Skin of body (tissue), 1 donor: ENCODE measurements at regions not wholly inside any gene's neighbourhood (a gene's known extent, or its start where the extent isn't known, plus 50 kb on each side); places are given as distances from the start of the nearest gene placed in this dataset.
"Not testable (repeated sequence)": the region's sequence is repeated elsewhere in the genome, so short reads cannot be mapped to it uniquely, and the experiment has no call there.

ENCODE experiments used
- DNase-seq: peaks from one replicate; lab custom pipeline; 2025; lab: John Stamatoyannopoulos, UW

- DNase-seq: no peak
Measured at GRCh38 chr3:153963012-153963411, 158.2 kb upstream of the ARHGEF26 start.

DNA sequence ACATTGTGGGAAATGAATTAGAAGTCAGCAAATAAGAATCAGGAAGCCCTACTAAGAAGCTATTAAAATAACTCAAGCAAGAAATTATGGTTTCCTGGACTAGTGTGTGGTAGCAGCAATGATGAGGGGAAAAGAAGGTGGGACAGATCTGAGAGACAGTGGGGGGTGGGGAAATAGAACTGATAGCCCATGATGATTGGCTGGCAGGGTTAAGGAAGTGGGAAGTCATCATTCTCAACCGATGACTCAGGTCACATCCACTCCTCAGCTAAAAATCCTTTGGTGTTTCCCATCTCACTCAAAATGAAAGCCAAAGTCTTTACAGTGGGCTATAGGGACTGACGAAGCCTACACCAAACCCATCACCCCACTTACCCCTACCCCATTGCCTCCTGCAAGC, 153.9 kb upstream of the ARHGEF26 start:
- no peak for DNase-seq

DNA sequence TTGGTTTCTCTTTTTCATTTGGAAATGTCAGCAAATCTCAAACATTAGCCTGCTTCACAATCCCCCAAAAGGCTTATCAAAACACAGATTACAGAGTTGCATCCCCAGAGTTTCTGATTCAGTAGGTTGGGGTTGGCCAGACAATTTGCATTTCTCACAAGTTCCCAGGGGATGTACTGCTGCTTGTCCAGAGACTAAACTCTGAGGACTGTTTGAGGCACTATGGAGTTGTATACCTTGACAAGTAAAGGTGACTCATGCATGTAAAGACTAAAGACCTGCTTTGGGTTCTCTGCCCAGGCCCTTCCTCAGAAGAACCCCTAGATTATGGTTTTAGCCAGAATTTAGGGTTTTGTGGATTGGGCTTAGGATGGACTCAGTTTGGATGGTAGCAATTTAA, 151.1 kb upstream of the ARHGEF26 start:
- DNase-seq: no peak

- DNase-seq: peak; percentile 17
Measured at GRCh38 chr3:153970741-153971347, 150.3 kb upstream of the ARHGEF26 start.

GRCh38 chr3:153972862-153973261, 148.3 kb upstream of the ARHGEF26 start:
- no peak for DNase-seq

DNA sequence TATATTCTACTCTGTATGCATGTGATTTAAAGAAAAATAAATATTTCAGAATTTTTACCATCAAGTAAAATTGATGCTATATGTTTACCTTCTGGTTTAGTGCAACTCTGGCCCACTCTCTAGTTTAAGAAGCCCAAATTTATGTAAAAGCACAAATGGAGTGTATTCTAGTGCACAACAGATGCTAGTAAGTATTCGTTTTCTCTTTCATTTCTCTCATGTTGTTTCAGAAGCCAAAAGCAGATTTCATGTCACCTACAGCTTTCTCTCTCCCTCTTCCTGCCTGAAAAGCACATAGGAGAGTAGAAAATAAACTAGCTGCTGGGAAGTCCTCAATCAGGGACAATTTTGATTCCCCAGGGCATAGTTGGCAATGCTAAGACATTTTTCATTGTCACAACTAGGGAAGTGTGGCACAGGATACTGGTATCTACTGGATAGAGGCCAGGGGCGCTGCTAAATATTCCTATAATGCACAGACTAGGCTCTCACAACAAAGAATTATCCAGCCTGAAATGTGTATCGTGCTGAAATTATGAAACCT, 147.4 kb upstream of the ARHGEF26 start:
- DNase-seq: no peak

- no peak for DNase-seq
Measured at GRCh38 chr3:153974614-153975013, 146.6 kb upstream of the ARHGEF26 start.

DNA sequence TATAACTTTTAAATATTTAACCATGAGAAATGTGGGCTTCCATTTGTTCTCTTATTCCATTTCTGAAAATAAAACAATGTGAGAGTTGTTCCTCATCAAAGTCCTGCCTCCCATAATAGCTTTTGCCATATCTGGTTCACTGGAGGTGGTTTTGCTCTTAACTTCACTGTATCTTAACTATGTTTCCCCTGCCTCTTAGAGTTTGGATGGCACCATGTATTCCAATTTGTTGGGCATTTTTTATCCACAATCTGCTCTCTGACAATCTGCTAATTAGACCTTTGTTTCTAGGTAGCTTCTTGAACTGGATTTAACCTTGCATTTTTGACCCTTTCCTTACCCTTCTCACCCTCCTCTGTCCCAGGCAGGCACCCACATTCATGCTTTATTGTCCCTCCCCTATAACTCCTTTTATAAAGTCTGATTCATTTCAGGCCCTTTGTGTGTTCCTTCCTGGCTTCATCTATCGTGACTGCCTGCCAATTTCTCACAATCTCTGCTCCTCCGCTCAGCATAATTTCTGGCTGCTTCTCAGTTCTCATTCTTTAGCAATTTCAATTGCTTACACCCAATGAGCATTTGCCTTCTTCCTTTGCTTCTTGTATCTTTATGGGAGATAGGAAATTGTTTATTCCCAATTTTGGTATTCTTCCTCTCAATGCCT, 144.2 kb upstream of the ARHGEF26 start:
- peak; percentile 78 for DNase-seq

DNA sequence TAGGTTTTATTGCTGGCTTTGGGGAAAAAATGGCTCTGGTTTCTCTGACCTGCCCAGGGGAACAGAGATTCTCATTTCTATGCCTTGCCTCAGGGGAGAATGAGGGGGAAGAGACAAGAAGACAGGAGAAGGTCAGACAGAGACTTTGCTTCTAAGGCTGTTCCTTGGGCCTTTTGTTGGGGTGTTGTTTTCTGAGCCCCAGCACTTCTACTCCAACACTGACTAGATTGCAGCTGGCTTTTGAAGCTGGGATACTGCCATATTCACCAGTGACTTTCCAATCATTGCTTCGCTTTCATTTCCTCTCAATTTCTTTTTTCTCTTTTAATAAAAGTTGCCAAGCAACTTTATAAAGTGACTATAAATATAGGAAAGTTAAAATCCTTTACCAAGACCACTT, 143.2 kb upstream of the ARHGEF26 start:
- peak; percentile 35 for DNase-seq

- peak; percentile 14 for DNase-seq
Measured at GRCh38 chr3:153979418-153980251, 141.6 kb upstream of the ARHGEF26 start.

DNA sequence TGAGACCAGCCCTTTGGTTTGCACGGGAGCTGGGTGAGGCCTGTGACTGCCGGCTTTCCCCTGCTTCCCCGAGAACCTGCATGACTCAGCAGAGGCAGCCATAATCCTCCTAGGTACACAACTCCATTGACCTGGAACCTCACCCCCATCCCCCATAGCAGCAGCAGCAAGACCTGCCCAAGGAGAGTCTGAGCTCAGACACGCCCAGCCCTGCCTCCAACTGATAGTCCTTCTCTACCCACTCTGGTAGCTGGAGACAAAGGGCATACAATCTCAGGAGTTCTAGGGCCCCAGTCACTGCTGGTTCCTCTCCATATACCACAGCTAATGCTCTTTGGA, 141.0 kb upstream of the ARHGEF26 start:
- no peak for DNase-seq

DNA sequence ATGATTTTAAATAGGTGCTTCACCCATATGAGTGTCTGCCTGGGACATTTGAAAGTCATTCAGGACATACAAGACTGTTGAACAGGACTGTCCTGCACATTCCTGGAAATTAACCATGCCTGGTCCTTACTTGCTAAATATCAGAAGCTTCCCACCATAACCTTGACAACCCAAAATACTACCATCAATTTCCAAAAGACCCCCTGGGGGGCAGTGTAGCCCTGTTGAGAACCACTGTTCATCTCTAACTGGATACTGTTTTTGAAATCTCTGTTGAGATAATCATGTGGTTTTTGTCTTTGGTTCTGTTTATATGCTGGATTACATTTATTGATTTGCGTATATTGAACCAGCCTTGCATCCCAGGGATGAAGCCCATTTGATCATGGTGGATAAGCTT, 123.8 kb upstream of the ARHGEF26 start:
- DNase-seq: not testable (repeated sequence)

DNA sequence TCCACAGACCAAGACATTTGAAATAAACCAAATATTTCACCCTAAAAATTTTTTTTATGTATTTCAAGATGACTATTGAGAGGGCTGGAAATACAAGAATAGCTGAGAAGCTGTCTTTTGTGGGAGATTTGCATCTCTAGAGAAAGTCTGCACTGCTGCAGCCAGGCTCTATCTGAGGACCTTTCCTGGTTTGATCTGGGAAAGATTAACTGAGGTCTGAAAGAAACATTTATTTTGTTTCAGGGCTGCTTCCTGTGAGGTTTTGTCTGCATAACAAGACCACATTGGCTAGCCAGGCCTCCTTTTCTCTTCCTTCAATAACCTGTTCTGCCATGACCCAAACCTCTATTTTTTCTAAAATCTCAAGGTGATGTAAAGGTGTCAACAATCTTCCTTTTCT, 117.5 kb upstream of the ARHGEF26 start:
- DNase-seq: no peak

DNA sequence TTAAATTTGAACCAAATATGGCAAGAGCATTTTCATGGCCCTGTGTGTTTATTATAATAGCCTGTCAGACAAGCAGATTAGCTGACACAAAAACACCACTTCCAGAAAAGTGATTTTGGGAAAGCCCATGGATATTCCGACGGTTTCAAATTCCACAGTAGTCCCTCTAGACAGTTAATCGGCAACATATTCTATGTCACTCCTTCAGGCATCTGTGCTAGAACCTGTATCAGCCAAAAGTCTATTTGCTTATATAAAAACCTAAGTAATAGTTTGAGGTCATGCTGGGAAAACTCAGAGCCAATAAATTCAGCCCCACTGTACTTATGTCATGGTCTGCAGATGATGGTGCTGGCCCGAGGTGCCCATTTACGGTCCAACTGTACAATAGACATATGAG, 110.2 kb upstream of the ARHGEF26 start:
- DNase-seq: no peak

GRCh38 chr3:154013736-154014135, 107.5 kb upstream of the ARHGEF26 start:
- peak; percentile 9 for DNase-seq

DNA sequence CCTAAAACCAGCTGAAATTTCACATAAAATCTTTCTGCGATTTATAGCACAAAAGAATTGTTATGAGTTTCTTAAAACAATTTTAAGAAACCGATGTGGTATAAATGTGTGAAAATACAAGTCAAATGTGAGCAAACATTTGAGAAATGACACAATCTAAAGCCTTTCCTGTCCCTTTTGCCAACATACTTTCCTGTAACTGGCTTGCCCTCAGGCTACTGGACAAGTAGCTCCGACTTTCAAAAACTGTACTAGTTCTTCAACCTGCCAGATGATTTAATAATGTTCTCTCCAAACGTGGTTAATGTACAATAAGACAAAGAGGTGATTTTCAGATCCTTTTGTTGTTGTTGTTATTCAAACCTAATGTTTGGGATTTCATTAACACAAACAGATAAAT, 105.9 kb upstream of the ARHGEF26 start:
- no peak for DNase-seq

GRCh38 chr3:154018100-154018696, 103.0 kb upstream of the ARHGEF26 start:
- no peak for DNase-seq

DNA sequence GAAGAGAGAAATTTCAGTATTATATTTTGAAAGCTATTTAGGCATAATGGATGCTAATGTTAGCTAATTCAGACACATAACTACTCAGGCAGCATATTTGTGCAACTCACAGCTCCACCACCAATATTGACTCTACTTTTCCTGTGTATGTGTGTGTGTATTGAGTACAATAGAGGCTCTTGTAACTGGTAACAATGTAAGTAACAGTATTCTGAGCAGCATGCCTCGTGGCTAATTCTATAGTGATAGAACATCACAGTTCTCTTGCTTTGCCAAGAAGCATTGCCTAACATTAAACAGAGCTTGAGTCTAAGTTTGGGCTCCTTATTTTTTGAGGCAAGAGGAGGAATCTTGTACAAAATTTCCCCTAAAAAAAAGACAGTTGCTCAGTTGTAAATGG, 98.6 kb upstream of the ARHGEF26 start:
- DNase-seq: peak; percentile 6

GRCh38 chr3:154023148-154023547, 98.0 kb upstream of the ARHGEF26 start:
- DNase-seq: peak; percentile 55

- DNase-seq: no peak
Measured at GRCh38 chr3:154025007-154025406, 96.2 kb upstream of the ARHGEF26 start.

DNA sequence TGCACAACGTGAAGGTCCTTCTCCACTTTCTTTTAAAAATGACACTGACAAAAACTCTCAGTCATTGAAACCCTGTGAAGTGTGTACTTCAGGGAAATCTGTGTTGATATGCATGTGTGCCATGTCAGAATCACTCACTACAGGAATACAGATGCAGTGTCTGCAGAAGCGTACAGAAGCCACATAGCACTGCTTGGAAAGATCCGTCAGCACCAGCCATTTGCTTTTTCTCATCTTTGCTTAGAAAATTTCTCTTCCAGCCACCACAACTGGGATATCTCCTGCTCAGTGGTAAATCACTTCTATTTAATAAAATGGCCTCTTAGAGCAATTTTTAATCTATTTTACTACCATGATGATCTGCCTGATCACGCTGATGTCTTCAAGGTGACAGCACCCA, 91.3 kb upstream of the ARHGEF26 start:
- DNase-seq: no peak

GRCh38 chr3:154034797-154035330, 86.3 kb upstream of the ARHGEF26 start:
- peak; percentile 64 for DNase-seq
